Stimulated activated CD4-positive, alpha-beta T cell treated with anti-CD3 and anti-CD28 coated beads, Interleukin-1b, Interleukin-23, amount 100 ng/mL, for 4 hours (primary cell): ENCODE measurements at regions not wholly inside any gene's neighbourhood (a gene's known extent, or its start where the extent isn't known, plus 50 kb on each side); places are given as distances from the start of the nearest gene placed in this dataset.
A peak's percentile ranks its signal among the peaks of the same experiment; 100 is the strongest.

ENCODE experiments used
- DNase-seq, 2 donors: peaks; one replicate each; pipeline ENCODE4 v3.0.0-alpha.2; 2020; ENCODE audit warnings: low read depth in 2 of 2

- DNase-seq = no peak
Observed at GRCh38 chr6:26215585-26216358, 128.5 kb downstream of the HFE start.

GRCh38 chr6:26216359-26216885, 129.2 kb downstream of the HFE start:
- no peak for DNase-seq

GRCh38 chr6:26216886-26217713, 129.9 kb downstream of the HFE start:
- peak in 1 of 2 donors; percentile 53 for DNase-seq

GRCh38 chr6:26217714-26218075, 130.5 kb downstream of the HFE start:
- DNase-seq = no peak

GRCh38 chr6:26218824-26219223, 131.6 kb downstream of the HFE start:
- no peak for DNase-seq

- DNase-seq = no peak
Observed at GRCh38 chr6:26220145-26220970, 133.1 kb downstream of the HFE start.

GRCh38 chr6:26221186-26221585, 134.0 kb downstream of the HFE start:
- DNase-seq = no peak

GRCh38 chr6:26222571-26222970, 135.3 kb downstream of the HFE start:
- DNase-seq = no peak

GRCh38 chr6:26223228-26223627, 136.0 kb downstream of the HFE start:
- no peak for DNase-seq

GRCh38 chr6:26223650-26224546, 136.7 kb downstream of the HFE start:
- DNase-seq = peak; percentile 34 to 38

- DNase-seq = no peak
Observed at GRCh38 chr6:26224547-26224912, 137.3 kb downstream of the HFE start.

GRCh38 chr6:26224940-26225847, 138.0 kb downstream of the HFE start:
- no peak for DNase-seq

GRCh38 chr6:26225848-26226578, 138.8 kb downstream of the HFE start:
- DNase-seq = no peak

- no peak for DNase-seq
Observed at GRCh38 chr6:26226579-26226967, 138.4 kb upstream of the BTN3A2 start.

GRCh38 chr6:26230351-26230750, 134.6 kb upstream of the BTN3A2 start:
- DNase-seq = no peak

- no peak for DNase-seq
Observed at GRCh38 chr6:26231006-26231587, 133.9 kb upstream of the BTN3A2 start.

- no peak for DNase-seq
Observed at GRCh38 chr6:26232306-26232939, 132.6 kb upstream of the BTN3A2 start.

- DNase-seq = no peak
Observed at GRCh38 chr6:26232940-26233648, 131.9 kb upstream of the BTN3A2 start.
